SK-N-SH (cell line): ENCODE measurements at regions not wholly inside any gene's neighbourhood (a gene's known extent, or its start where the extent isn't known, plus 50 kb on each side); places are given as distances from the start of the nearest gene placed in this dataset.

ENCODE experiments used
- CTCF ChIA-PET: fragments of 300-600, 350-600 bp; formaldehyde crosslinking; extraction: SDS; loops from one replicate; lab custom pipeline; 2021; lab: Yijun Ruan, JAX
- POLR2A ChIA-PET: fragments of 350-600 bp; sonication (Branson Sonifier 250); formaldehyde crosslinking; extraction: SDS; loops from one replicate; lab custom pipeline; 2020; ENCODE audit warnings: antibody characterized with exemption, inconsistent platforms; lab: Yijun Ruan, JAX
- DNase-seq: peaks from one replicate; pipeline ENCODE4 v3.0.0; 2012
- H2AFZ ChIP-seq: fragments of 200-600 bp; sonication (generic); 2 replicates; pipeline ENCODE4 v1.8.1; 2016; ENCODE audit warnings: antibody characterized with exemption, mild to moderate bottlenecking, low read depth
- H3F3A ChIP-seq: fragments of 200-600 bp; sonication (generic); replicated peaks from 2 replicates; pipeline ENCODE3; 2016; ENCODE audit warnings: antibody characterized with exemption, mild to moderate bottlenecking; ENCODE audit not compliant: insufficient read depth
- H3K27ac ChIP-seq, 2 experiments: fragments of 200-500 bp in 1 of 2; fragments of 200-600 bp in 1 of 2; sonication (Bioruptor generic) in 1 of 2; sonication (generic), shearing (Covaris generic) in 1 of 2; 2 replicates each; pipeline versions ENCODE4 v1.5.1 to v1.6.1; 2014 to 2016; ENCODE audit warnings: low read depth in 2 of 2, inconsistent platforms in 1 of 2, low read length in 1 of 2, mild to moderate bottlenecking in 1 of 2, mixed read lengths in 1 of 2
- H3K27me3 ChIP-seq: fragments of 200-600 bp; sonication (generic), shearing (Covaris generic); 2 replicates; pipeline ENCODE4 v1.6.1; 2016; ENCODE audit warnings: mixed run types; ENCODE audit not compliant: insufficient read depth
- H3K36me3 ChIP-seq, 2 experiments: fragments of 200-500 bp in 1 of 2; fragments of 200-600 bp in 1 of 2; sonication (Bioruptor generic) in 1 of 2; sonication (generic) in 1 of 2; replicated peaks in 1 of 2; 2 replicates each; pipeline versions ENCODE3 to v1.5.1; 2014 to 2016; ENCODE audit warnings: low read length in 1 of 2, mild to moderate bottlenecking in 1 of 2; ENCODE audit not compliant: insufficient read depth in 2 of 2, control insufficient read depth in 1 of 2
- H3K4me1 ChIP-seq, 2 experiments: fragments of 200-500 bp in 1 of 2; fragments of 200-600 bp in 1 of 2; sonication (Bioruptor generic) in 1 of 2; sonication (generic), shearing (Covaris generic) in 1 of 2; 2 replicates each; pipeline versions ENCODE4 v1.5.1 to v1.6.1; 2014 to 2016; ENCODE audit warnings: low read depth in 1 of 2, low read length in 1 of 2, mixed run types in 1 of 2; ENCODE audit not compliant: insufficient read depth in 2 of 2, control insufficient read depth in 1 of 2
- H3K4me2 ChIP-seq: fragments of 200-600 bp; sonication (generic), shearing (Covaris generic); 2 replicates; pipeline ENCODE4 v1.6.1; 2017; ENCODE audit warnings: mixed run types
- H3K4me3 ChIP-seq, 2 experiments: fragments of 200-500 bp in 1 of 2; fragments of 200-600 bp in 1 of 2; sonication (Bioruptor generic) in 1 of 2; sonication (generic), shearing (Covaris generic) in 1 of 2; 2 replicates each; pipeline versions ENCODE4 v1.5.1 to v1.8.1; 2014 to 2016; ENCODE audit warnings: low read depth in 2 of 2, inconsistent platforms in 1 of 2, low read length in 1 of 2, mild to moderate bottlenecking in 1 of 2, mixed read lengths in 1 of 2, moderate library complexity in 1 of 2
- H3K79me2 ChIP-seq: fragments of 200-600 bp; sonication (generic); 2 replicates; pipeline ENCODE4 v1.8.1; 2017; ENCODE audit warnings: mild to moderate bottlenecking; ENCODE audit not compliant: insufficient read depth
- H3K9ac ChIP-seq: fragments of 200-600 bp; sonication (generic); 2 replicates; pipeline ENCODE4 v1.6.1; 2017; ENCODE audit warnings: mixed run types
- H3K9me2 ChIP-seq: fragments of 200-600 bp; sonication (generic); 2 replicates; pipeline ENCODE4 v1.6.1; 2017; ENCODE audit warnings: mixed run types
- H3K9me3 ChIP-seq: fragments of 200-600 bp; sonication (generic); 2 replicates; pipeline ENCODE4 v1.6.1; 2017; ENCODE audit warnings: mixed run types, mild to moderate bottlenecking, moderate library complexity
- H4K20me1 ChIP-seq: fragments of 200-600 bp; sonication (generic); 2 replicates; pipeline ENCODE4 v1.6.1; 2017; ENCODE audit warnings: mild to moderate bottlenecking, mixed run types; ENCODE audit not compliant: insufficient read depth
- CHD2 ChIP-seq: fragments of 150-350 bp; IDR thresholded peaks from 2 replicates; pipeline ENCODE4 v1.6.1; 2018; ENCODE audit warnings: low read length; ENCODE audit not compliant: partially characterized antibody
- ELF1 ChIP-seq: IDR thresholded peaks from 2 replicates; pipeline ENCODE4 v1.4.0; 2012
- EP300 ChIP-seq, 2 experiments: IDR thresholded peaks; 2 replicates each; pipeline versions ENCODE4 v1.4.0 to v1.6.1; 2012; ENCODE audit warnings: borderline replicate concordance in 1 of 2, low read depth in 1 of 2, low read length in 1 of 2
- EZH2phosphoT487 ChIP-seq: fragments of 200-600 bp; sonication (generic); IDR thresholded peaks from 2 replicates; pipeline ENCODE4 v1.6.1; 2017; ENCODE audit warnings: low read depth, mixed run types, mild to moderate bottlenecking, antibody characterized with exemption, moderate library complexity, borderline replicate concordance
- FOSL2 ChIP-seq: IDR thresholded peaks from 2 replicates; pipeline ENCODE4 v1.4.0; 2012; ENCODE audit warnings: low read depth, mild to moderate bottlenecking, moderate library complexity, borderline replicate concordance
- FOXM1 ChIP-seq: IDR thresholded peaks from 2 replicates; pipeline ENCODE4 v1.4.0; 2012; ENCODE audit warnings: low read depth, mild to moderate bottlenecking
- MXI1 ChIP-seq: IDR thresholded peaks from 2 replicates; pipeline ENCODE4 v1.6.1; 2012; ENCODE audit warnings: mild to moderate bottlenecking, low read depth, low read length, improper control_type of control experiment
- NFIC ChIP-seq: IDR thresholded peaks from 2 replicates; pipeline ENCODE4 v1.4.0; 2012; ENCODE audit warnings: borderline replicate concordance
- POLR2AphosphoS5 ChIP-seq: IDR thresholded peaks from 2 replicates; pipeline ENCODE4 v1.6.1; 2012; ENCODE audit warnings: low read depth, low read length
- RAD21 ChIP-seq: IDR thresholded peaks from 2 replicates; pipeline ENCODE4 v1.6.1; 2012; ENCODE audit warnings: mild to moderate bottlenecking, low read length
- RCOR1 ChIP-seq: fragments of 150-350 bp; IDR thresholded peaks from 2 replicates; pipeline ENCODE4 v1.6.1; 2017; ENCODE audit warnings: antibody characterized with exemption, low read length
- RFX5 ChIP-seq: IDR thresholded peaks from 2 replicates; pipeline ENCODE4 v1.6.1; 2012; ENCODE audit warnings: mild to moderate bottlenecking, improper control_type of control experiment, low read length
- RXRA ChIP-seq: IDR thresholded peaks from 2 replicates; pipeline ENCODE4 v1.4.0; 2012; ENCODE audit warnings: low read depth, mild to moderate bottlenecking, borderline replicate concordance
- SIN3A ChIP-seq: IDR thresholded peaks from 2 replicates; pipeline ENCODE4 v1.6.1; 2012; ENCODE audit warnings: low read depth, mild to moderate bottlenecking, low read length, moderate library complexity, borderline replicate concordance
- SMC3 ChIP-seq: IDR thresholded peaks from 2 replicates; pipeline ENCODE4 v1.6.1; 2012; ENCODE audit warnings: low read depth, low read length, improper control_type of control experiment
- YY1 ChIP-seq: IDR thresholded peaks from 2 replicates; pipeline ENCODE4 v1.4.0; 2012; ENCODE audit warnings: low read depth, mild to moderate bottlenecking
- WGBS: methylation state at CpG from one replicate; pipeline ENCODE4 v1.1.6; 2017; ENCODE audit warnings: low lambda C conversion rate; 5-methylcytosine and 5-hydroxymethylcytosine counted together
- TF ChIP-seq, protein P1 (sequence below): fragments of 150-350 bp; IDR thresholded peaks from 2 replicates; pipeline ENCODE4 v1.6.1; 2016; ENCODE audit warnings: mild to moderate bottlenecking, low read depth, low read length
- TF ChIP-seq, protein P2 (sequence below): IDR thresholded peaks from 2 replicates; pipeline ENCODE4 v1.4.0; 2012; ENCODE audit warnings: low read depth, borderline replicate concordance
- TF ChIP-seq, protein P3 (sequence below): fragments of 150-350 bp; IDR thresholded peaks from 2 replicates; pipeline ENCODE4 v1.6.1; 2017; ENCODE audit warnings: antibody characterized with exemption, low read length, low read depth, borderline replicate concordance
- TF ChIP-seq, protein P4 (sequence below): IDR thresholded peaks from 2 replicates; pipeline ENCODE4 v1.4.0; 2012; ENCODE audit warnings: low read depth
- TF ChIP-seq, protein P5 (sequence below): IDR thresholded peaks from 2 replicates; pipeline ENCODE4 v1.6.1; 2012; ENCODE audit warnings: mild to moderate bottlenecking, low read depth, low read length, moderate library complexity

DNA sequence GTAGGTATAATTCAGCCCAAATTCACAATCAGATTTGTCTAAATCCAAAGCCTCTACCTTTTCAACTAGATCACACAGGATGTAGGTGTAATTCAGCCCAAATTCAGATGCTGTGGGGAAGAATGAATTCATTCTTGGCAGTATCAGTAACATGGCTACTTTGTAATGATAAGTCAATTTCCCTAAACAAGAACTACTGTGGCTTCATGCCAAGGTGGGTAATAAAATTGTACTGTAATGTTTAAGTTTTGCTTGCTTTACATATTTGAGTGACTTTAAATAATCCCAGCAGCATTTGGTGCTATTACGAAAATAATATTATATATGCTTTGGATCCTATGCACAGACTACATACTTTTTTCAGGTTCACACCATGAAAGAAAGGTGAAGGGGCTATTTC lies 239.1 kb downstream of the HDGFL1 start:
- Histone ChIP-seq H4K20me1 (no peaks in the 10 kb centered on the region), H3K36me3 (no peaks in the 10 kb centered on the region), H3K27me3 (no peaks in the 10 kb centered on the region), H3F3A (no peaks in the 10 kb centered on the region), H2AFZ (no peak overlapping the region), H3K4me2 (no peak overlapping the region), H3K9me3 (no peaks in the 10 kb centered on the region), H3K9ac (no peak overlapping the region), H3K4me1 (no peaks in the 10 kb centered on the region), H3K79me2 (no peaks in the 10 kb centered on the region), H3K27ac (no peak overlapping the region), H3K9me2 (no peaks in the 10 kb centered on the region), H3K4me3 (no peak overlapping the region)
- ChIA-PET POLR2A (no interaction called here), CTCF (no interaction called here)
- WGBS, result 96% methylated on average over 1 of the region's 1 CpG
- no peak for DNase-seq
- TF ChIP-seq SMC3 (no peak), RXRA (no peak), POLR2AphosphoS5 (no peak)

DNA sequence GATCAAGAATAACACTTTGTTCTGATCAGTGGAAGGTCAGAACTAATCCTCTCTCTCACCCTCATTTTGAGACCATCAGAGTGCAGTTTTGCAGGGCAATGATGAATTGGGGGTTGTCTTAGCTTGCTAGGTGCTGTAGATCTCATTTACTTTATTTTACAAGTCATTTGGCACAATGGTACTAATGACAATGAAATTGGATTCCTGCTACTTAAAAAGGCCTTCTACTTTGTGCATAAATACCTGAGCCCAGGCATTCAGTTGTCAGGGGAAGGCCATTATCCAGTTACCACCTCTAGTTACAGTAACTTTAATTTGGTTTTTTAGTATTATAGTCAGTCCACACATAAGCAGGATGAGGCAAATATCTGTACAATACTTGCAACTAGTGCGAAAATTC lies 240.0 kb downstream of the HDGFL1 start:
- Histone ChIP-seq H3K27me3 (no peaks in the 10 kb centered on the region), H3K4me2 (no peak overlapping the region), H3K9me3 (no peaks in the 10 kb centered on the region), H3K27ac (no peak overlapping the region), H3K36me3 (no peaks in the 10 kb centered on the region), H2AFZ (no peak overlapping the region), H3F3A (no peaks in the 10 kb centered on the region), H3K9ac (no peak overlapping the region), H3K4me3 (no peak overlapping the region), H4K20me1 (no peaks in the 10 kb centered on the region), H3K4me1 (no peaks in the 10 kb centered on the region), H3K9me2 (no peaks in the 10 kb centered on the region), H3K79me2 (no peaks in the 10 kb centered on the region)
- WGBS, result 55% methylated on average over 1 of the region's 1 CpG
- TF ChIP-seq EP300 (IDR thresholded peaks at IDR 0.05; ENCODE audit: borderline replicate concordance in 1 of 2, low read depth in 1 of 2, low read length in 1 of 2), result no peak
- no peak for TF ChIP-seq SMC3
- no peak for TF ChIP-seq RAD21
- TF ChIP-seq YY1, result no peak
- TF ChIP-seq, protein P1, sequence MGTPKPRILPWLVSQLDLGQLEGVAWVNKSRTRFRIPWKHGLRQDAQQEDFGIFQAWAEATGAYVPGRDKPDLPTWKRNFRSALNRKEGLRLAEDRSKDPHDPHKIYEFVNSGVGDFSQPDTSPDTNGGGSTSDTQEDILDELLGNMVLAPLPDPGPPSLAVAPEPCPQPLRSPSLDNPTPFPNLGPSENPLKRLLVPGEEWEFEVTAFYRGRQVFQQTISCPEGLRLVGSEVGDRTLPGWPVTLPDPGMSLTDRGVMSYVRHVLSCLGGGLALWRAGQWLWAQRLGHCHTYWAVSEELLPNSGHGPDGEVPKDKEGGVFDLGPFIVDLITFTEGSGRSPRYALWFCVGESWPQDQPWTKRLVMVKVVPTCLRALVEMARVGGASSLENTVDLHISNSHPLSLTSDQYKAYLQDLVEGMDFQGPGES, result no peak
- TF ChIP-seq RFX5, result no peak
- TF ChIP-seq, protein P2, sequence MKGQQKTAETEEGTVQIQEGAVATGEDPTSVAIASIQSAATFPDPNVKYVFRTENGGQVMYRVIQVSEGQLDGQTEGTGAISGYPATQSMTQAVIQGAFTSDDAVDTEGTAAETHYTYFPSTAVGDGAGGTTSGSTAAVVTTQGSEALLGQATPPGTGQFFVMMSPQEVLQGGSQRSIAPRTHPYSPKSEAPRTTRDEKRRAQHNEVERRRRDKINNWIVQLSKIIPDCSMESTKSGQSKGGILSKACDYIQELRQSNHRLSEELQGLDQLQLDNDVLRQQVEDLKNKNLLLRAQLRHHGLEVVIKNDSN, result no peak
- no peak for TF ChIP-seq NFIC
- no peak for TF ChIP-seq FOXM1
- TF ChIP-seq POLR2AphosphoS5, result no peak
- TF ChIP-seq, protein P3, sequence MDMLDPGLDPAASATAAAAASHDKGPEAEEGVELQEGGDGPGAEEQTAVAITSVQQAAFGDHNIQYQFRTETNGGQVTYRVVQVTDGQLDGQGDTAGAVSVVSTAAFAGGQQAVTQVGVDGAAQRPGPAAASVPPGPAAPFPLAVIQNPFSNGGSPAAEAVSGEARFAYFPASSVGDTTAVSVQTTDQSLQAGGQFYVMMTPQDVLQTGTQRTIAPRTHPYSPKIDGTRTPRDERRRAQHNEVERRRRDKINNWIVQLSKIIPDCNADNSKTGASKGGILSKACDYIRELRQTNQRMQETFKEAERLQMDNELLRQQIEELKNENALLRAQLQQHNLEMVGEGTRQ, result no peak
- TF ChIP-seq ELF1, result no peak
- TF ChIP-seq FOSL2, result no peak
- TF ChIP-seq CHD2, result no peak
- no peak for TF ChIP-seq RCOR1
- TF ChIP-seq SIN3A, result no peak
- TF ChIP-seq, protein P4, sequence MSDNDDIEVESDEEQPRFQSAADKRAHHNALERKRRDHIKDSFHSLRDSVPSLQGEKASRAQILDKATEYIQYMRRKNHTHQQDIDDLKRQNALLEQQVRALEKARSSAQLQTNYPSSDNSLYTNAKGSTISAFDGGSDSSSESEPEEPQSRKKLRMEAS, result no peak
- TF ChIP-seq EZH2phosphoT487, result no peak
- TF ChIP-seq MXI1, result no peak
- TF ChIP-seq, protein P5, sequence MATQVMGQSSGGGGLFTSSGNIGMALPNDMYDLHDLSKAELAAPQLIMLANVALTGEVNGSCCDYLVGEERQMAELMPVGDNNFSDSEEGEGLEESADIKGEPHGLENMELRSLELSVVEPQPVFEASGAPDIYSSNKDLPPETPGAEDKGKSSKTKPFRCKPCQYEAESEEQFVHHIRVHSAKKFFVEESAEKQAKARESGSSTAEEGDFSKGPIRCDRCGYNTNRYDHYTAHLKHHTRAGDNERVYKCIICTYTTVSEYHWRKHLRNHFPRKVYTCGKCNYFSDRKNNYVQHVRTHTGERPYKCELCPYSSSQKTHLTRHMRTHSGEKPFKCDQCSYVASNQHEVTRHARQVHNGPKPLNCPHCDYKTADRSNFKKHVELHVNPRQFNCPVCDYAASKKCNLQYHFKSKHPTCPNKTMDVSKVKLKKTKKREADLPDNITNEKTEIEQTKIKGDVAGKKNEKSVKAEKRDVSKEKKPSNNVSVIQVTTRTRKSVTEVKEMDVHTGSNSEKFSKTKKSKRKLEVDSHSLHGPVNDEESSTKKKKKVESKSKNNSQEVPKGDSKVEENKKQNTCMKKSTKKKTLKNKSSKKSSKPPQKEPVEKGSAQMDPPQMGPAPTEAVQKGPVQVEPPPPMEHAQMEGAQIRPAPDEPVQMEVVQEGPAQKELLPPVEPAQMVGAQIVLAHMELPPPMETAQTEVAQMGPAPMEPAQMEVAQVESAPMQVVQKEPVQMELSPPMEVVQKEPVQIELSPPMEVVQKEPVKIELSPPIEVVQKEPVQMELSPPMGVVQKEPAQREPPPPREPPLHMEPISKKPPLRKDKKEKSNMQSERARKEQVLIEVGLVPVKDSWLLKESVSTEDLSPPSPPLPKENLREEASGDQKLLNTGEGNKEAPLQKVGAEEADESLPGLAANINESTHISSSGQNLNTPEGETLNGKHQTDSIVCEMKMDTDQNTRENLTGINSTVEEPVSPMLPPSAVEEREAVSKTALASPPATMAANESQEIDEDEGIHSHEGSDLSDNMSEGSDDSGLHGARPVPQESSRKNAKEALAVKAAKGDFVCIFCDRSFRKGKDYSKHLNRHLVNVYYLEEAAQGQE, result no peak
- ChIA-PET POLR2A (no interaction called here), CTCF (no interaction called here)
- DNase-seq, result no peak
